ENCODE measurements at regions not wholly inside any gene's neighbourhood (a gene's known extent, or its start where the extent isn't known, plus 50 kb on each side); places are given as distances from the start of the nearest gene placed in this dataset.

- Histone ChIP-seq H3K79me2 (ENCODE audit: insufficient read depth, low read length) (no peaks in the 10 kb centered on the region), H3K27ac (ENCODE audit: low read depth, low read length) (no peak overlapping the region), H3K9me2 (replicated peaks; ENCODE audit: insufficient read depth, low read length) (no peaks in the 10 kb centered on the region), H3K9me3 (ENCODE audit: insufficient read depth, low read length) (no peaks in the 10 kb centered on the region), H3F3A (ENCODE audit: insufficient read depth) (no peaks in the 10 kb centered on the region), H3K36me3 (ENCODE audit: low read length) (no peaks in the 10 kb centered on the region), H3K4me3 (ENCODE audit: insufficient read depth, low read length, poor library complexity, severe bottlenecking) (no peak overlapping the region), H2AFZ (ENCODE audit: low read depth, low read length, severe bottlenecking) (no peak overlapping the region), H3K4me2 (ENCODE audit: low read depth, low read length, poor library complexity, severe bottlenecking) (no peak overlapping the region), H3K27me3 (ENCODE audit: low read length) (no peaks in the 10 kb centered on the region), H3K9ac (ENCODE audit: low read length) (no peak overlapping the region), H4K20me1 (ENCODE audit: low read depth, low read length) (no peaks in the 10 kb centered on the region)
- no peak for TF ChIP-seq EZH2phosphoT487 (conservative IDR thresholded peaks at IDR 0.05; ENCODE audit: low read length)
- TF ChIP-seq CTCF (IDR thresholded peaks at IDR 0.05; ENCODE audit: insufficient read depth, low read length, poor library complexity, severe bottlenecking), result no peak
These were observed 396.5 kb downstream of the ANXA1 start for GRCh38 chr9:73548201-73548600.

- no peaks in the 10 kb centered on the region for H4K20me1 ChIP-seq (ENCODE audit: low read depth, low read length)
- H3K27ac ChIP-seq (ENCODE audit: low read depth, low read length), result no peak overlapping the region
- H3K4me2 ChIP-seq (ENCODE audit: low read depth, low read length, poor library complexity, severe bottlenecking), result no peak overlapping the region
- no peak overlapping the region for H2AFZ ChIP-seq (ENCODE audit: low read depth, low read length, severe bottlenecking)
- no peak for TF ChIP-seq CTCF (IDR thresholded peaks at IDR 0.05; ENCODE audit: insufficient read depth, low read length, poor library complexity, severe bottlenecking)
- no peak for TF ChIP-seq EZH2phosphoT487 (conservative IDR thresholded peaks at IDR 0.05; ENCODE audit: low read length)
- H3K79me2 ChIP-seq (ENCODE audit: insufficient read depth, low read length), result no peaks in the 10 kb centered on the region
- H3K36me3 ChIP-seq (ENCODE audit: low read length), result no peaks in the 10 kb centered on the region
- no peaks in the 10 kb centered on the region for H3K9me2 ChIP-seq (replicated peaks; ENCODE audit: insufficient read depth, low read length)
- no peak overlapping the region for H3K4me3 ChIP-seq (ENCODE audit: insufficient read depth, low read length, poor library complexity, severe bottlenecking)
- H3K27me3 ChIP-seq (ENCODE audit: low read length), result no peaks in the 10 kb centered on the region
- H3F3A ChIP-seq (ENCODE audit: insufficient read depth), result no peaks in the 10 kb centered on the region
- H3K9ac ChIP-seq (ENCODE audit: low read length), result no peak overlapping the region
- H3K9me3 ChIP-seq (ENCODE audit: insufficient read depth, low read length), result no peaks in the 10 kb centered on the region
These were observed 398.3 kb downstream of the ANXA1 start for GRCh38 chr9:73549991-73550390.

- Histone ChIP-seq H3K9me3 (ENCODE audit: insufficient read depth, low read length) (no peaks in the 10 kb centered on the region), H4K20me1 (ENCODE audit: low read depth, low read length) (no peaks in the 10 kb centered on the region), H3K27me3 (ENCODE audit: low read length) (no peaks in the 10 kb centered on the region), H3K4me2 (ENCODE audit: low read depth, low read length, poor library complexity, severe bottlenecking) (no peak overlapping the region), H3K27ac (ENCODE audit: low read depth, low read length) (no peak overlapping the region), H3F3A (ENCODE audit: insufficient read depth) (no peaks in the 10 kb centered on the region), H3K4me3 (ENCODE audit: insufficient read depth, low read length, poor library complexity, severe bottlenecking) (no peak overlapping the region), H3K9me2 (replicated peaks; ENCODE audit: insufficient read depth, low read length) (no peaks in the 10 kb centered on the region), H2AFZ (ENCODE audit: low read depth, low read length, severe bottlenecking) (no peak overlapping the region), H3K9ac (ENCODE audit: low read length) (no peak overlapping the region), H3K79me2 (ENCODE audit: insufficient read depth, low read length) (no peaks in the 10 kb centered on the region), H3K36me3 (ENCODE audit: low read length) (no peaks in the 10 kb centered on the region)
- TF ChIP-seq CTCF (IDR thresholded peaks at IDR 0.05; ENCODE audit: insufficient read depth, low read length, poor library complexity, severe bottlenecking) (no peak), EZH2phosphoT487 (conservative IDR thresholded peaks at IDR 0.05; ENCODE audit: low read length) (no peak)
These were observed 401.6 kb downstream of the ANXA1 start for GRCh38 chr9:73553295-73553694.

Measured in SU-DHL-6 (cell line).